ENCODE measurements at regions not wholly inside any gene's neighbourhood (a gene's known extent, or its start where the extent isn't known, plus 50 kb on each side); places are given as distances from the start of the nearest gene placed in this dataset.

- no peak overlapping the region for H3K27ac ChIP-seq
- H3K27me3 ChIP-seq (replicated peaks): no peaks in the 10 kb centered on the region
- H3K36me3 ChIP-seq (replicated peaks): no peaks in the 10 kb centered on the region
- DNase-seq: no peak
- H3K4me3 ChIP-seq (ENCODE audit: low read depth, low read length): no peak overlapping the region
- TF ChIP-seq CTCF (IDR thresholded peaks at IDR 0.05; ENCODE audit: low read depth, low read length, missing control alignments): no peak
- in situ Hi-C loops (cut with HindIII; ENCODE audit: low pct_ligation_motif_present, low sequenced_read_pairs): no loop called here
Measured at GRCh38 chr4:107388736-107389274, 331.2 kb downstream of the PAPSS1 start.

- in situ Hi-C loops (cut with HindIII; ENCODE audit: low pct_ligation_motif_present, low sequenced_read_pairs): no loop called here
- Histone ChIP-seq H3K36me3 (replicated peaks) (no peaks in the 10 kb centered on the region), H3K4me3 (ENCODE audit: low read depth, low read length) (no peak overlapping the region), H3K27ac (no peak overlapping the region), H3K27me3 (replicated peaks) (no peaks in the 10 kb centered on the region)
- peak; percentile 24 for TF ChIP-seq CTCF (IDR thresholded peaks at IDR 0.05; ENCODE audit: low read depth, low read length, missing control alignments)
- DNase-seq: no peak
Measured at GRCh38 chr4:107380836-107381438, 339.1 kb downstream of the PAPSS1 start.

- Histone ChIP-seq H3K27ac (no peak overlapping the region), H3K4me3 (ENCODE audit: low read depth, low read length) (no peak overlapping the region), H3K27me3 (replicated peaks) (no peaks in the 10 kb centered on the region), H3K36me3 (replicated peaks) (no peaks in the 10 kb centered on the region)
- no peak for TF ChIP-seq CTCF (IDR thresholded peaks at IDR 0.05; ENCODE audit: low read depth, low read length, missing control alignments)
- DNase-seq: no peak
- in situ Hi-C loops (cut with HindIII; ENCODE audit: low pct_ligation_motif_present, low sequenced_read_pairs): no loop called here
Measured at GRCh38 chr4:107380190-107380589, 339.8 kb downstream of the PAPSS1 start.

GRCh38 chr4:107379054-107379869 lies 340.8 kb downstream of the PAPSS1 start:
- in situ Hi-C loops (cut with HindIII; ENCODE audit: low pct_ligation_motif_present, low sequenced_read_pairs): no loop called here
- Histone ChIP-seq H3K4me3 (ENCODE audit: low read depth, low read length) (no peak overlapping the region), H3K27ac (peak overlapping the region; percentile 3), H3K27me3 (replicated peaks) (no peaks in the 10 kb centered on the region), H3K36me3 (replicated peaks) (no peaks in the 10 kb centered on the region)
- DNase-seq: peak; percentile 7
- no peak for TF ChIP-seq CTCF (IDR thresholded peaks at IDR 0.05; ENCODE audit: low read depth, low read length, missing control alignments)

GRCh38 chr4:107376293-107376692 lies 340.2 kb upstream of the DKK2 start:
- no peak overlapping the region for H3K27ac ChIP-seq
- no peak overlapping the region for H3K4me3 ChIP-seq (ENCODE audit: low read depth, low read length)
- no peak for TF ChIP-seq CTCF (IDR thresholded peaks at IDR 0.05; ENCODE audit: low read depth, low read length, missing control alignments)
- DNase-seq: no peak
- no peaks in the 10 kb centered on the region for H3K36me3 ChIP-seq (replicated peaks)
- in situ Hi-C loops (cut with HindIII; ENCODE audit: low pct_ligation_motif_present, low sequenced_read_pairs): no loop called here
- no peaks in the 10 kb centered on the region for H3K27me3 ChIP-seq (replicated peaks)
